DND-41 (cell line): ENCODE measurements at regions not wholly inside any gene's neighbourhood (a gene's known extent, or its start where the extent isn't known, plus 50 kb on each side); places are given as distances from the start of the nearest gene placed in this dataset.

Experiments
- CTCF ChIP-seq: IDR thresholded peaks from 2 replicates; pipeline ENCODE4 v1.5.1; 2012; ENCODE audit warnings: borderline replicate concordance, low read length, moderate library complexity, mild to moderate bottlenecking; ENCODE audit not compliant: poor library complexity, severe bottlenecking; ENCODE audit errors: extremely low read depth
- EZH2 ChIP-seq: IDR thresholded peaks from 3 replicates; pipeline ENCODE4 v1.6.1; 2012; ENCODE audit warnings: borderline replicate concordance, low read depth, mild to moderate bottlenecking, moderate library complexity, low read length, inconsistent platforms; ENCODE audit not compliant: severe bottlenecking

GRCh38 chr5:56663523-56663922 lies 151.8 kb upstream of the MAP3K1 start:
- TF ChIP-seq CTCF (no peak), EZH2 (no peak)
